Endodermal cell (in vitro differentiated cells): ENCODE measurements at regions not wholly inside any gene's neighbourhood (a gene's known extent, or its start where the extent isn't known, plus 50 kb on each side); places are given as distances from the start of the nearest gene placed in this dataset.

Source experiments
- DNase-seq: peaks from one replicate; pipeline ENCODE4 v3.0.0-alpha.2; 2017
- H3K27ac ChIP-seq: 2 replicates; pipeline ENCODE4 v1.5.1; 2013; ENCODE audit warnings: mild to moderate bottlenecking, low read depth, low read length, moderate library complexity
- H3K27me3 ChIP-seq: 2 replicates; pipeline ENCODE4 v1.6.1; 2013; ENCODE audit warnings: mild to moderate bottlenecking, low read length, moderate library complexity; ENCODE audit not compliant: insufficient read depth, control insufficient read depth, poor library complexity, severe bottlenecking
- H3K36me3 ChIP-seq: 2 replicates; pipeline ENCODE4 v1.7.0; 2013; ENCODE audit warnings: mild to moderate bottlenecking, low read length, moderate library complexity; ENCODE audit not compliant: control insufficient read depth, insufficient read depth
- H3K4me1 ChIP-seq: one replicate; pipeline ENCODE4 v1.7.0; 2013; ENCODE audit warnings: low read length; ENCODE audit not compliant: control insufficient read depth, insufficient read depth
- H3K4me3 ChIP-seq: 2 replicates; pipeline ENCODE4 v1.5.1; 2013; ENCODE audit warnings: mild to moderate bottlenecking, low read length, moderate library complexity
- H3K9ac ChIP-seq: 2 replicates; pipeline ENCODE4 v1.6.1; 2013; ENCODE audit warnings: mild to moderate bottlenecking, low read length, moderate library complexity; ENCODE audit not compliant: poor library complexity, severe bottlenecking; ENCODE audit errors: extremely low read depth
- H3K9me3 ChIP-seq: 2 replicates; pipeline ENCODE4 v1.6.1; 2013; ENCODE audit warnings: mild to moderate bottlenecking, low read length, moderate library complexity; ENCODE audit not compliant: control insufficient read depth
- H3K27ac Mint-ChIP-seq: 2 replicates; pipeline ENCODE4 v1.8.0; 2020; ENCODE audit warnings: mixed read lengths
- H3K27me3 Mint-ChIP-seq: 2 replicates; pipeline ENCODE4 v1.8.0; 2021; ENCODE audit warnings: mild to moderate bottlenecking, mixed read lengths; ENCODE audit not compliant: insufficient read depth
- H3K36me3 Mint-ChIP-seq: 2 replicates; pipeline ENCODE4 v1.8.0; 2020; ENCODE audit warnings: low read depth, mixed read lengths
- H3K4me1 Mint-ChIP-seq: 2 replicates; pipeline ENCODE4 v1.8.0; 2020; ENCODE audit warnings: mixed read lengths
- H3K4me3 Mint-ChIP-seq: 2 replicates; pipeline ENCODE4 v1.8.0; 2020; ENCODE audit warnings: mild to moderate bottlenecking, moderate library complexity, mixed read lengths
- H3K9me3 Mint-ChIP-seq: 2 replicates; pipeline ENCODE4 v1.8.0; 2020; ENCODE audit warnings: mild to moderate bottlenecking, mixed read lengths
- CTCF ChIP-seq: fragments of 200-600 bp; sonication (generic); conservative IDR thresholded peaks from 2 replicates; pipeline ENCODE4 v1.5.0; 2021; ENCODE audit warnings: antibody characterized with exemption, mild to moderate bottlenecking
- WGBS, 2 experiments: methylation state at CpG; one replicate each; pipeline versions ENCODE4 v1.1.5 to v1.1.7; 2013; ENCODE audit warnings: missing lambda C conversion rate in 2 of 2, mixed read lengths in 1 of 2; ENCODE audit not compliant: insufficient coverage in 1 of 2, insufficient read length in 1 of 2; 5-methylcytosine and 5-hydroxymethylcytosine counted together

GRCh38 chr5:64096771-64097170, 68.9 kb upstream of the RNF180 start:
- Histone ChIP-seq H3K9me3 (no peaks in the 10 kb centered on the region), H3K4me3 (no peak overlapping the region), H3K27ac (no peak overlapping the region), H3K4me1 (no peaks in the 10 kb centered on the region), H3K9ac (no peak overlapping the region), H3K36me3 (no peaks in the 10 kb centered on the region), H3K27me3 (no peaks in the 10 kb centered on the region)
- peaks cover 9% of the 10 kb centered on the region for H3K4me1 Mint-ChIP-seq
- H3K4me3 Mint-ChIP-seq, result no peak overlapping the region
- DNase-seq, result no peak
- H3K9me3 Mint-ChIP-seq, result peaks cover under 1% of the 10 kb centered on the region
- H3K36me3 Mint-ChIP-seq, result no peaks in the 10 kb centered on the region
- no peaks in the 10 kb centered on the region for H3K27me3 Mint-ChIP-seq
- H3K27ac Mint-ChIP-seq, result no peak overlapping the region
- TF ChIP-seq CTCF, result no peak

GRCh38 chr5:64077589-64077988, 88.1 kb upstream of the RNF180 start:
- H3K27me3 ChIP-seq, result no peaks in the 10 kb centered on the region
- no peak overlapping the region for H3K27ac ChIP-seq
- Mint-ChIP-seq H3K4me3 (no peak overlapping the region), H3K9me3 (no peaks in the 10 kb centered on the region), H3K27ac (no peak overlapping the region), H3K27me3 (no peaks in the 10 kb centered on the region), H3K36me3 (no peaks in the 10 kb centered on the region), H3K4me1 (no peaks in the 10 kb centered on the region)
- WGBS, 2 experiments, result 92 to 94% methylated on average over 6 to 8 of the region's 8 CpGs
- H3K4me1 ChIP-seq, result no peaks in the 10 kb centered on the region
- DNase-seq, result no peak
- no peaks in the 10 kb centered on the region for H3K9me3 ChIP-seq
- no peak for TF ChIP-seq CTCF
- no peak overlapping the region for H3K9ac ChIP-seq
- H3K36me3 ChIP-seq, result no peaks in the 10 kb centered on the region
- H3K4me3 ChIP-seq, result no peak overlapping the region

GRCh38 chr5:64074533-64074932, 91.1 kb upstream of the RNF180 start:
- 14 to 50% methylated on average over 1 to 2 of the region's 2 CpGs for WGBS, 2 experiments
- DNase-seq, result peak; percentile 70
- no peaks in the 10 kb centered on the region for H3K4me1 Mint-ChIP-seq
- no peaks in the 10 kb centered on the region for H3K9me3 ChIP-seq
- no peaks in the 10 kb centered on the region for H3K36me3 ChIP-seq
- H3K27ac Mint-ChIP-seq, result no peak overlapping the region
- H3K4me1 ChIP-seq, result no peaks in the 10 kb centered on the region
- no peak overlapping the region for H3K4me3 ChIP-seq
- no peak overlapping the region for H3K4me3 Mint-ChIP-seq
- H3K27ac ChIP-seq, result no peak overlapping the region
- no peaks in the 10 kb centered on the region for H3K27me3 ChIP-seq
- H3K9ac ChIP-seq, result no peak overlapping the region
- no peaks in the 10 kb centered on the region for H3K27me3 Mint-ChIP-seq
- no peaks in the 10 kb centered on the region for H3K9me3 Mint-ChIP-seq
- TF ChIP-seq CTCF, result peak; percentile 84
- no peaks in the 10 kb centered on the region for H3K36me3 Mint-ChIP-seq
